ENCODE measurements at regions not wholly inside any gene's neighbourhood (a gene's known extent, or its start where the extent isn't known, plus 50 kb on each side); places are given as distances from the start of the nearest gene placed in this dataset.

DNA sequence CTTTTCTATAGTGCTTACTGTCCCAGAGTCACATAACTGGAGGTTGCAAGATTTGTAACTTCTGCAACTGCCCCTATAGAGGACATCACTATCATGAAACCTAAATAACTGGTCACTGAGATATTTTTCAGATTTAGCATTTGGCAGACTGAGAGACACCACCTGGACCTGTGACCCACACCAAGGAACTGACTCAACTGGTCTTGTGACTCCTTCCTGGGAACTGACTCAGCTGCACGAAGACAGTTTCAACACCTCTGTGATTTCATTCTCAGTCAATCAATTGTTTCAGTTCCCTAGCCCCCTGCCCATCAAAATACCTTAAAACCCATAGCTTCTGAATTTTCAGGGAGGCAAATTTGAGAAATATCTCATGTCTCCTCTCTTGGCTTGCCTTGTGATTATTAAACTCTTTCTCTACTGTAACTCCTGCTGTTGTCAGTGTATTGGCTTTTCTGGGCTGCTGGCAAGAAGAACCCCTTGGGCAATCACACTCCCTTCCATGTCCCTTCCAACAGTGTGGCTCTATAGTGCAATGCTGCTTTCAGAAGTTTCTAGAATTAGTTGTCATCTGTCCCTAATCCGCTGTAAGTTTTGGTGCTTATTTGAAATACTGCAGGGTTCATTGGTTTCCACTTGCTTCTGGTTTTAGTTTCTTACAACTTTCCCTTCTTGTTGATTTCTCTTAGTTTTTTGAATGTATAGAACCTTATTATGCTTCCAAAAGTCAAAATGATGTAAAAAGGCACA lies 127.8 kb upstream of the ADCY1 start:
- in situ Hi-C loops (cut with HindIII; ENCODE audit: low sequenced_read_pairs) = no loop called here

DNA sequence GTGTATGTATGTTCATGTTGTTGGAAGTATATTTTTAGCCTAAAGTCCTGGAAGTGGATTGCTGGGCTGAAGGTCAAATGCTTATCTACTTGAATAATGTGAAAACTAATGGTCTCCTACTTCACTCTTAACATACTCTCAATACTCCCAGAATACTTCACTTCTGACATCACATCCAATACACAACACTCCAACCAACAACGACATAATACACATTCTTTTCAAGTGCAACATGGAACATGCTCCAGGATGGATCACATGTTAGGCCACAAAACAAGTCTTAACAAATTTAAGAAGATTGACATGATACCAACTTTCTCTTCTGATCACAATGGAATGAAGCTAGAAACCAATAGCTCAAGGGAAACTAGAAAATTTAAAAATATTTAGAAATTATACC lies 126.9 kb upstream of the ADCY1 start:
- in situ Hi-C loops (cut with HindIII; ENCODE audit: low sequenced_read_pairs) = no loop called here

DNA sequence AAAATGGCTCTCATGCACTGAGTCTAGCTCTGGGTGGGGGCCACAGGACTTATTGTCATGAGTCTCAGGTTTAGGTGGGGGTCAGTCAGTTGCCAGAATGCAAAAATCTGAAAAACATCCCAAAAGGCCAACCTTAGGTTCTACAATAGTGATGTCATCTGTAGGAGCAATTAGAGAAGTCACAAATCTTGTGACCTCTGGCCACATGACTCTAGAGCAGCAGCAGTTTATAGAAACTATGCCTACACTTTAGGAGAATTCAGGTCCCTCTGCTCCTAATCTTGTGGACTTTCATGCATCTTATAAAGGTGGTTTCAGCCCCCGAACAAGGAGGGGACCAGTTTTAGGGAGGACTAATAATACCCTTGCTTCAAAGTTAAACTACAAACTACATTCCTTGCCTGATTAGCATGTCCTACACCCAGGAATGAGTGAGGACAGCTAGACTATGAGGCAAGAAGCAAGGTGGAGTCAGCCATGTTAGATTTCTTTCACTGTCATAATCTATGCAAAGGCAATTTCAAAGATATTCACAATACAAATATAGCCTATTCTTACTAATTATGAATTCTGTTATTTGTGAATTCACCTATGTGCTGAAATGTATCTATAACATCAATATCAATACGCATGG lies 123.5 kb upstream of the ADCY1 start:
- in situ Hi-C loops (cut with HindIII; ENCODE audit: low sequenced_read_pairs) = no loop called here

DNA sequence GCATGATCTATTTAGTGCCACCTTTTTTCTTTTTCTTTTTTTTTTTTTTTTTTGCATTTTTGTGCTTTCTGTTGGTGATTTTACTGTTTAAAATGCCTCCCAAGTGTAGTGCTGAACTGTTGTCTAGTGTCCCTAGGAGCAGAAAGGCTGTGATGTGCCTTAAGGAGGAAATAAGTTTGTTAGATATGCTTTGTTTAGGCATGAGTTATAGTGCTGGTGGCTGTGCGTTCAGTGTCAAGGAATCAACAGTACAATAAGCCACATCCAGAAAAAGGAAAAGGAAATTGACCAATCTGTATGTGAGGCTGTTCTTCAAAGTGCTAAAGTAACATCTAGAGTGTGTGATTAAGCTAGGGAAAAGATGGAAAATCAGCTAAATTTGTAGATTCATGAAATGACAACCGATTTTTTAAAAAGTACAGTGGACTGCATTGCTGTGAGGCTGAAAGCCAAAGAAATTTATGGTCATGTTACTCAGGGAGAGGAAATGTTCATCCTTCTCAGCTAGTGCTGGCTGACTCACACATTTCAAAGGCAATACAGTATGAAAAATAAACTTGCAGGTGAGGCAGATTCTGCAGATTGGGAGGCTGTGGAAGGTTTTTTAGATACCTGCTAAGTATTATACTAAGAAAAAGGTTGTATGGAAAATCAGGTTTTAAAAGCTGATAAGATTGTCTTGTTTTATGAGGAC lies 122.7 kb upstream of the ADCY1 start:
- in situ Hi-C loops (cut with HindIII; ENCODE audit: low sequenced_read_pairs) = no loop called here

DNA sequence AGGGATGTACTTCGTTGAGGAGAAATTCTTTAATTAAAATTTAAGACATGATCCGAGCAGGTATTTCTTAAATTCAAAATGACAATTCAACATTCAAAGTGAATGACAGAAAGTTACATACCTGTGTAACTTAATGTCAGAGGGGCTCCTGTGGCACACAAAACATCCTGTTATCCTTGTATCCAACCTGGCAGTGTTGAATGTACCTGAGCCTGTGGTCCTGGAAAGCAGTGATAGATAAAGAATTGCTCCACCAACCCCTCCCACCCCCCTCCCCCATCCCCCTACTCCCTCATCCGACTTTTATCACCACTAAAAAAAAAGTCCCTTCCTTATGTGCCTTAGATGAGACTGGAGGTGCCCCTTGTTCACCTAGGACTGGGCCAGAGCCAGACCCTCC lies 119.4 kb upstream of the ADCY1 start:
- in situ Hi-C loops (cut with HindIII; ENCODE audit: low sequenced_read_pairs) = no loop called here

DNA sequence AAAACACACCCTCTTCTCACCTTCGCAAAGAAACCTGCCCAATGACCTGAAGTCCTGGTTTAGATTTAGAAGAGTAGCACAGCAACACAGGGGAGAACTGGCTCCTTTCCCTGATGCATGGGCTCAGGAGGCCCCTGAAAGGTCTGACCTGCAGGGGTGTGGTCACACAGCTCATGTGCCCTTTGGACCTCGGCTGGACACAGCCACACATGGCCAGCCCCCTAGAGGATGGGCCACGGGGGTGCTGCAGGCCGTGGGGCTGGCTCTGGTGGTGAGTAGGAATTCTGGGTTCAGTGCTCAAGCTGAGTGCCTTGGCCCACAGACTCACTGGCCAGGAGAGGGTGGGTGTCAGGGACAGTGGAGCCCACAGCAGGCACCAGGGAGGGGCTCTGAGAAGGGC lies 118.5 kb upstream of the ADCY1 start:
- in situ Hi-C loops (cut with HindIII; ENCODE audit: low sequenced_read_pairs) = no loop called here

DNA sequence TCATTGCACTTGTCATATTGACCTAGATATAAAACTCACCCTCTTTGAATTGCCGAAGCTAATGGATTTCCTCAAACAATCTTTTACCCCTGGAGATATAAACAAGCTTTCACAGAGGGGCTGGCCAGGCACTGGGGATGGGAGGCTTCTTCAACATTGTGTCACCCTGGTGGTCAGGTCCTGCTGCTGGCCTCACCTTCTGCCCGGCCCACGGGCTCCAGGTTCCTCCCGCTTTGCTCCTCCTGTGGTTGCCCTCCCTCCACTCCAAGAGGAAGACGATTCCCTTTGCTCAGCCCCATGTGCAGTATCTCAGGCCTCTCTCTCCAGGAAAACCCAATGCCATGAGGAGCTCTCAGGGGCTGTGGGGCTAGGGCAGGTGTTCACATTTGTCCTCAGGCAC lies 118.1 kb upstream of the ADCY1 start:
- in situ Hi-C loops (cut with HindIII; ENCODE audit: low sequenced_read_pairs) = no loop called here

DNA sequence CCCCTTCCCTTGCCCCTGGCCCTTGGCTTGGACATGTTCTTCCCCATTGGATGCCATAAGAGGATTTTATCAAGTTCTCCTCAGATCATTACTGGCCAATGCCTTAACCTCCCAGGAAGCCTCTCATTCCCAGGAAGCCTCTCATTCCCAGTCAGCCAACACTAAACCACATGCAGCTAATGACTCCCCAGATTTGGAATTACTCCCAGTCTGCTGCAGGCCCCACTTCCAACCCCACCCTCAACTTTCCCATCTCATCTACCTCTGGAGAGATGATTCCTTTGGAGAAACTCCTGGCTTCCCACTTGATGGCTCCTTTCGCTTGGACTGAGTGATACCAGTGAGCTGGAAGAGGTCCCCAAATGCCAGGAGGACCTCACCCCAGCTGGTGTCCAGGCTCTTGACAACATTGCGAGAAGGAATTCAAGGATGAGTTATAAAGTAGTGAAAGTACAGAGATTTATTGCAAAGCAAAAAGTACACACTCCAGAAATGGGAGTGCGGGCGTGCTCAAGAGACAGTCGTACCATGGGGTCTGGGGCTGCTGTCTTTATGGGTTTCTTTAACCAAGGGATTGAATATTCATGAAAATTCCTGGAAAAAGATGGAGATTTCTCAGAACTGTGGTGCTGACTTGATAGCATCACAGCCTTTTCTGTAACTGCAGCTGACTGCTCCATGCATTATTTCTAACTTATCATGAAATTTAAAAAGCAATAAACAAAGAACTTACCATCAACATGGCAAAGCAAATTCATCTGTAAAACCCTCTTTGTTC lies 117.2 kb upstream of the ADCY1 start:
- in situ Hi-C loops (cut with HindIII; ENCODE audit: low sequenced_read_pairs) = no loop called here

DNA sequence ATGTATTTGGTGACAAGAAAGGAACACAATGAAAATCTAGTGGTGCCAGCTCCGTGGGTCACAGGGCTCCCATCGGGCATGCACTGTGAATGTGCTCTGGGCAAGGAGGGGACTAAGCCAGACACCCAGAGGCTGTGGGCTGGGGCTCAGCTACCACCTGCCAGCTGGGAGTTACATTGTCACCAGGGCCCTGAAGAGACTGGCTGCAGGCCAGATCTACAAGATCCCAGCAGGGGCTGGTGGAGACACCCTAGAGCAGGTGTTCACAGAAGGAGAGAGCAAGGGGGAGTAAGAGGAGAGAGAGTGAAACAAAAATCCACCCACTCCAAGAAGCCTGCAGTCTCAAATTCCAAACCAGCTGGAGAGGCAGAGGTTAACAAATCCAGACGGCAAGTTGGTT lies 116.6 kb upstream of the ADCY1 start:
- in situ Hi-C loops (cut with HindIII; ENCODE audit: low sequenced_read_pairs) = no loop called here

DNA sequence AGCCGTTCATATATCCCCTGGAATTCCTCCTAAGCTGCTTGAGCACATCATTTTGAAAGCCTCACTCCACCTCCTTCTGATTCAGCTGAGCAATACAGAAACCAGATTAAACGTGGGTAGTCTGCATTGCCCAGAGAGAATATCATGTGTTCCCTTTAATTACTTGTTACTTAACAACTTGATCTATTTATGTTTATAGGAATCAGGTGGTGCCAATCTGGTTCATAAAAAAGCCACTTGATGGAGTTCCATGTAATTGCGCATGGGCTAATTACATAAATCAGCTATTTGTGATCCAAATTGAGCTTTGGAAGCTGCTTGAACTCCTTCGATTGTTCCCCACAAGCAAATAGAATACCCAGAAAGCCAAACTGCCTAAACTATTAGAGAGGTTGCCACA lies 114.7 kb upstream of the ADCY1 start:
- in situ Hi-C loops (cut with HindIII; ENCODE audit: low sequenced_read_pairs) = no loop called here

DNA sequence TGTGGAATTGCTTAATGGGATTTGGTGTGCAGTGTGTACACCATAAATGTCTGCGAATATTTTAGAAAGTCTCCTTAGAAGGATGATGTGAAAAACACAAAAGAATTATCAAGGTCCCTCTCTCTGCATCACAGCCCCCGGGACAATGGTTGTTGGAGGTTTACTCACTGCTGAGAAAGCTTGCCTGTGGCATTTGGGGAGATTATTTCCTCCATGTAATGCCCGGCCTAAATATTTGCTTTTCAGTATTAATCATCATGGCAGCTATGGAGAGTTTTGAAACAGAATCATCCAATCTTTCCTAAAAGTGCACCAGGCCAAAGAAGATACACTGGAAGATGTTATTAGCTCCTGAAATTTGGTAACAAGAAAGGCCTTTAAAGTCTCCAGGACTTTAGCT lies 113.8 kb upstream of the ADCY1 start:
- in situ Hi-C loops (cut with HindIII; ENCODE audit: low sequenced_read_pairs) = no loop called here

DNA sequence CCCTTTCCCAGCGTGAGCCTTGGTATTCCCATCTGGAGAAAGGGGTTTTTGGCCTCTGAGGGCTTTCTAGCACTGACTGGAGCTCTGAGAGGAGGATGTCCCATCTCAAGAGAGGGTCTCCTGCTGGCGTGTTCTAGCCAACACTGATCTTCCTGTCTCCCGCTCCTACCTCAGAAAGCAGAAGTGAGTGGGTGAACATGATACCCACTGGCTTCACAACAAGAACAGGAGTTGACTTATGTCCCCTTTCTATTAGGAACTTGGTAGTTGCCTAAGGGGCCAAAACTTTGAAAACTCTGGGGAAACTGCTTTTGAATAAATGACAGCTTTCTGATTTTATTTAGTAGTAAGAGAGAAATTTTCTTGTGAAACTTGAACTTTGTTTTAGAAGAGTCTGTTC lies 113.1 kb upstream of the ADCY1 start:
- in situ Hi-C loops (cut with HindIII; ENCODE audit: low sequenced_read_pairs) = no loop called here

DNA sequence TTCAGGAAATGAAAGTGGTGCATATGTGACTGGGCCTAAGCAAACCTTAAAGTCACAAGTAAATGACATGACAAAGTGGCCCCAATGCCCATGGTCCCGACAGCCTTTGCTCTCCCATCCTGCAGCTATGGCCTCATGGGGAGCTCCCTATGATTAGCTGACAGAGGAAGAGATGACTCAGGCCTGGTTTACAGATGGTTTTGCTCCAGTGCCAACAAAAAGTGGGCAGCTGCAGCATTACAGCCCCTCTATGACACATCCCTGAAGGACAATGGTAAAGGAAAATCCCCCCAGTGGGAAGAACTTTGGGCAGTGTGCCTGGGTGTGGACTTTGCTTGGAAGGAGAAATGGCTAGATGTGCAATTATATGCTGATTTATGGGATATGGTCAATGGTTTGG lies 105.1 kb upstream of the ADCY1 start:
- in situ Hi-C loops (cut with HindIII; ENCODE audit: low sequenced_read_pairs) = no loop called here

DNA sequence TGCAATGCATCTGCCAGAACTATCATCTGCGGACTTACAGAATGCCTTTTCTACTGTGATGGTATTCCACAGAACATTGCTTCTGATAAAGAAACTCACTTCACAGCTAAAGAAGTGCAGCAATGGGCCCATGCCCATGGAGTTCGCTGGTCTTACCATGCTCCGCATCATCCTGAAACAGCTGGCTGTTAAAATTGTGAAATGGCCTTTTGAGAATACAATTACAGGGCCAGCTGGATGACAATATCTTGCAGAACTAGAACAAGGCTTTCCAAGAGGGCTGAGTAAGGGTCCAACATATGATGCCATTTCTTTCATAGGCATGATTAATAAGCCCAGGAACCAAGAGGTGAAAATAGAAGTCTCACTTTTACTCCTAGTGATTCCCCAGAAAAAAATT lies 104.1 kb upstream of the ADCY1 start:
- in situ Hi-C loops (cut with HindIII; ENCODE audit: low sequenced_read_pairs) = no loop called here

DNA sequence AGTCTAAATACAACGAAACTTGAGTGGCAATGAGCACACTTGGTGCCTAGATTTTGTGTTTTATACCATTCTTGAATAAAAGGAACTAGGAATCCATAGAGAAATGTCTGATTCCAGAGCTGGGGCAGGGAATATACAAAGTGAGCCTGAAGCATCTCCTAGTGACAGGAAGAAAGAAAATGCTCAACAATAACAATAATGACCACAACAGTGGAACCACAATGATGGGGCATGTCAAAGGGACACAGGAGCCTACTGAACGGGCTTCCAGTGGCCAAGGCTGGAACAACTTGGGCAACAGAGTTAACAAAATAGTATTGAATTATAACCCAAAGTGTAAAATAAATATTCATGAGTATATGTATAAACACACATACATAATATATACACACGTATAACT lies 94.4 kb upstream of the ADCY1 start:
- in situ Hi-C loops (cut with HindIII; ENCODE audit: low sequenced_read_pairs) = no loop called here

DNA sequence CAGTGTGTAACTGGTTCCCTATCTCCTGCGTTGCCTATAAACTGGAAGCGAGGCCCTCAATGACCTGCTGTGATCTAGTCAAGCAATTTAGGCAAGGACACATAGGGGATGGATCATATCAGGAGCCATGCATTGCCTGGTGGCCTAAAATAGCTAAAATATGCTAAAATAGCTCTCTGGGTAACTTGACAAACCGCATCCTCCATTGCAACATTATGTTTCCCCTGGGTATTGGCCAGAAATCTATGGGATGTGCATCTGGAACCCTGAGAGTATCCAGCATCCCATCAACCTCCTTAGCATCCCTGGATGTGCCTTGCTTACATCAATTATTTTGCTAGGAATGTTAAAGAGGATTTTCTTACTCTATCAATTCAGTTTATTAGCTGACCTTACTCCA lies 91.7 kb upstream of the ADCY1 start:
- in situ Hi-C loops (cut with HindIII; ENCODE audit: low sequenced_read_pairs) = no loop called here

DNA sequence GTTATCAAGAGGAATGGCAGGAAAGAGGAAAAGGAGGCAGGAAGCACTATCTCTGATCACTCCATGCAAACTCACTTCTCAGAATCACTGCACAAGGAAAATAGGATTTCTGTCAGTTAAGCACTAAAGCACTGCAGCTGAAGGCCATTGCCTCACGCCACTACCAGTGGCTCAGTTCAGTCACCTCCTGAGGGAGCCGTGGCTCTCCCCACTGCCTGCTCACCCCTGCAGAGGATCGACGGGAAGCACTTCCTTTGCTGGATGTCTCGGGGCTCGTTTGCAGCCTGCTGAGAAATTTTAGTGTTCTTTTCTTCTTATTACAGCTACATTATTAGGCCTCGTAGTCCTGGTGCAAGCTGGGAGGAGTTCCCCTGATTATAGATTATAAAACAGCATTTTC lies 90.1 kb upstream of the ADCY1 start:
- in situ Hi-C loops (cut with HindIII; ENCODE audit: low sequenced_read_pairs) = no loop called here

DNA sequence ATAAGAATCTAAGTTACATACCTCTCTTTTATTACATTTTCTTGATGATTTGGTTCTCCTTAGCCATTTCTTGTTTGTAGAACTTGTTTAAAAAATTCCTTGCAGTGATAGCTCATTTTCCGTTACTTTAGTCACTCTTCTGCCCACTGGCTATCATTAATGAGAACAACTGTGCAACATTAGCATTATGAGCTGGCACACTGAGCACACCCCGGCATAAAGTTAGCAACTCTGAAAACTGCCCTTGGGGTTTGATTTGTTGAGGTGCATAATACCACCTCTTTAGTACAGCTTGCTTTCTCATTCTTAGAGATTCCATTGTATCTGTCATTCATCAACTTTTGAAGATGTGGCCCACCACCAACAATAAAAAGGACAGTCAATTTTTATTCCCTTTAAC lies 87.6 kb upstream of the ADCY1 start:
- in situ Hi-C loops (cut with HindIII; ENCODE audit: low sequenced_read_pairs) = no loop called here

DNA sequence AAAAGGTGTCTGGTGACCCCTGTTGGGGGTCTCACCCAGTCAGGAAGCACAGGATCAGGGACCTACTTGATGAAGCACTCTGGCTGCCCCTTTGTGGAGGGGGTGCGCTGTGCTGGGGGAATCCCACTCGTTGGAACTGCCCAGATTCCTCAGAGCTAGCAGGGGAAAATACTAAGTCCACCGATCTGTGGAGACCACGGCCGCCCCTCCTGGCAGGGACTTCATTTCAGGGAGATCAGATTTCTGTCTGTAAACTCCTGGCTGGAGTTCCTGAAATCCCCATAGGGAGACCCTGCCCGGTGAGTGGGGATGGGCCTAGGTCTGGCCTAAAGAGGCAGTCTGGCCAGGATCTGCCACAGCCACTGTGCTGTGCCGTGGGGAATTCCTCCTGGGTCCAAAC lies 79.3 kb upstream of the ADCY1 start:
- in situ Hi-C loops (cut with HindIII; ENCODE audit: low sequenced_read_pairs) = loop anchor here (5.0 kb wide), 1 partner anchor 47 kb away; no protein-coding TSS in a partner anchor

DNA sequence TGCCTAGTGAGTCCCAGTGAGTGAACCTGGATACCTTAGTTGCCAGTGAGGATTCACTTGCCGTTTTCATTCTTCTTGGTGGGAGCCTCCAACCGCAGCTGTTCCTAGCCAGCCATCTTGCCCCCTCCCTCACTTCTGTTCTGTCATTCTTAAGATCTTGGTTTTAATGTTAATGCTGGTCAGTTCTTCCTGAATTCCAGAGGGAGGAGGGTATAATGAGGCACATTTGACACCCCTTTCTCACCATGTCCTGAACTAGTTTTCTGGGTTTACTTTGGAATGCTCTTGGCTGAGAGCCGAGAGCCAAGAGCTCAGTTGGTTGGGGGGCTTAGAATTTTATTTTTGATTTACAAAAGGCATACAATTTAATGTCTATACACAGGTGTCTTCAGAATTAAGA lies 78.5 kb upstream of the ADCY1 start:
- in situ Hi-C loops (cut with HindIII; ENCODE audit: low sequenced_read_pairs) = loop anchor here (5.0 kb wide), 1 partner anchor 47 kb away; no protein-coding TSS in a partner anchor

DNA sequence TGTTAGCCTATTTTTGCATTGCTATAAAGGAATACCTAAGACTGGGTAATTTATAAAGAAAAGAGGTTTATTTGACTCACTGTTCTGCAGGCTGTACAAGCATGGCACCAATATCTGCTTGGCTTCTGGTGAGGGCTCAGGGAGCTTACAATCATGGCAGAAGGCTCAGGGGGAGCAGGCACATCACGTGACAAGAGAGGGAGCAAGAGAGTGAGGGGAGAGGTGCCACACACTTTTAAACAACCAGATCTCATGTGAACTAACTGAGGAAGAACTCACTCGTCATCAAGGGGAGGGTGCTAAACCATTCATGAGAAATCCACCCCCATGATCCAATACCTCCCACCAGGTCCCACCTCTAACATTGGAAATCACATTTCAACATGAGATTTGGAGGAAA lies 73.9 kb upstream of the ADCY1 start:
- in situ Hi-C loops (cut with HindIII; ENCODE audit: low sequenced_read_pairs) = no loop called here
